T-helper 1 cell treated with Interleukin-12 subunit alpha and Interleukin-12 subunit beta and Interleukin-4 antibody, amounts not matched to agents 30 μg/mL and 1 μg/mL, for 36 hours (primary cell): ENCODE measurements at regions not wholly inside any gene's neighbourhood (a gene's known extent, or its start where the extent isn't known, plus 50 kb on each side); places are given as distances from the start of the nearest gene placed in this dataset.
"Not testable (repeated sequence)": the region's sequence is repeated elsewhere in the genome, so short reads cannot be mapped to it uniquely, and the experiment has no call there.

Source experiments
- H3K27ac Mint-ChIP-seq: one replicate; pipeline ENCODE4 v1.8.0; 2021; ENCODE audit warnings: mild to moderate bottlenecking, mixed read lengths
- H3K27me3 Mint-ChIP-seq: one replicate; pipeline ENCODE4 v1.8.0; 2021; ENCODE audit warnings: low read depth, mixed read lengths
- H3K36me3 Mint-ChIP-seq: one replicate; pipeline ENCODE4 v1.8.0; 2021; ENCODE audit warnings: low read depth, mixed read lengths
- H3K4me1 Mint-ChIP-seq: one replicate; pipeline ENCODE4 v1.8.0; 2021; ENCODE audit warnings: low read depth, mixed read lengths
- H3K4me3 Mint-ChIP-seq: one replicate; pipeline ENCODE4 v1.8.0; 2021; ENCODE audit warnings: mild to moderate bottlenecking, moderate library complexity, mixed read lengths
- H3K9me3 Mint-ChIP-seq: one replicate; pipeline ENCODE4 v1.8.0; 2021; ENCODE audit warnings: mixed read lengths

GRCh38 chr6:947235-947934, 254.4 kb upstream of the EXOC2 start:
- H3K27ac Mint-ChIP-seq, result no peak overlapping the region

GRCh38 chr6:946546-946945, 253.6 kb upstream of the EXOC2 start:
- H3K4me1 Mint-ChIP-seq, result no peaks in the 10 kb centered on the region
- H3K27me3 Mint-ChIP-seq, result peaks cover 7% of the 10 kb centered on the region
- H3K27ac Mint-ChIP-seq, result no peak overlapping the region
- H3K9me3 Mint-ChIP-seq, result no peaks in the 10 kb centered on the region
- no peak overlapping the region for H3K4me3 Mint-ChIP-seq
- no peaks in the 10 kb centered on the region for H3K36me3 Mint-ChIP-seq

More at GRCh38 chr6:947235-947934, 254.4 kb upstream of the EXOC2 start:
- Mint-ChIP-seq H3K4me1 (no peaks in the 10 kb centered on the region), H3K4me3 (no peak overlapping the region), H3K9me3 (no peaks in the 10 kb centered on the region), H3K27me3 (peaks cover 11% of the 10 kb centered on the region), H3K36me3 (no peaks in the 10 kb centered on the region)

- no peaks in the 10 kb centered on the region for H3K36me3 Mint-ChIP-seq
- H3K27me3 Mint-ChIP-seq, result no peaks in the 10 kb centered on the region
- H3K9me3 Mint-ChIP-seq, result no peaks in the 10 kb centered on the region
- no peaks in the 10 kb centered on the region for H3K4me1 Mint-ChIP-seq
- no peak overlapping the region for H3K4me3 Mint-ChIP-seq
- no peak overlapping the region for H3K27ac Mint-ChIP-seq
These were observed 246.8 kb upstream of the EXOC2 start for GRCh38 chr6:939526-940252.

- no peaks in the 10 kb centered on the region for H3K27me3 Mint-ChIP-seq
- H3K4me1 Mint-ChIP-seq, result no peaks in the 10 kb centered on the region
- no peak overlapping the region for H3K4me3 Mint-ChIP-seq
- H3K9me3 Mint-ChIP-seq, result no peaks in the 10 kb centered on the region
- H3K36me3 Mint-ChIP-seq, result no peaks in the 10 kb centered on the region
- H3K27ac Mint-ChIP-seq, result no peak overlapping the region
These were observed 246.0 kb upstream of the EXOC2 start for GRCh38 chr6:938916-939315.

GRCh38 chr6:938271-938905, 245.4 kb upstream of the EXOC2 start:
- no peaks in the 10 kb centered on the region for H3K9me3 Mint-ChIP-seq
- no peak overlapping the region for H3K4me3 Mint-ChIP-seq
- H3K36me3 Mint-ChIP-seq, result no peaks in the 10 kb centered on the region
- no peaks in the 10 kb centered on the region for H3K4me1 Mint-ChIP-seq
- no peaks in the 10 kb centered on the region for H3K27me3 Mint-ChIP-seq
- H3K27ac Mint-ChIP-seq, result no peak overlapping the region

GRCh38 chr6:935582-935981, 242.6 kb upstream of the EXOC2 start:
- H3K9me3 Mint-ChIP-seq, result no peaks in the 10 kb centered on the region
- H3K27ac Mint-ChIP-seq, result no peak overlapping the region
- no peaks in the 10 kb centered on the region for H3K36me3 Mint-ChIP-seq
- H3K4me3 Mint-ChIP-seq, result no peak overlapping the region
- no peaks in the 10 kb centered on the region for H3K27me3 Mint-ChIP-seq
- no peaks in the 10 kb centered on the region for H3K4me1 Mint-ChIP-seq

- H3K27ac Mint-ChIP-seq, result no peak overlapping the region
- no peak overlapping the region for H3K4me3 Mint-ChIP-seq
- no peaks in the 10 kb centered on the region for H3K4me1 Mint-ChIP-seq
- H3K36me3 Mint-ChIP-seq, result no peaks in the 10 kb centered on the region
- H3K9me3 Mint-ChIP-seq, result no peaks in the 10 kb centered on the region
- H3K27me3 Mint-ChIP-seq, result no peaks in the 10 kb centered on the region
These were observed 241.7 kb upstream of the EXOC2 start for GRCh38 chr6:934686-935085.

GRCh38 chr6:931919-932318, 239.0 kb upstream of the EXOC2 start:
- H3K36me3 Mint-ChIP-seq, H3K27me3 Mint-ChIP-seq, H3K9me3 Mint-ChIP-seq, H3K27ac Mint-ChIP-seq, H3K4me3 Mint-ChIP-seq, H3K4me1 Mint-ChIP-seq: not testable (repeated sequence)

- Mint-ChIP-seq H3K27ac (no peak overlapping the region), H3K36me3 (no peaks in the 10 kb centered on the region), H3K9me3 (peaks cover 4% of the 10 kb centered on the region), H3K27me3 (no peaks in the 10 kb centered on the region), H3K4me3 (no peak overlapping the region), H3K4me1 (no peaks in the 10 kb centered on the region)
These were observed 234.2 kb upstream of the EXOC2 start for GRCh38 chr6:927157-927556.

- Mint-ChIP-seq H3K9me3 (peaks cover 11% of the 10 kb centered on the region), H3K4me1 (no peaks in the 10 kb centered on the region), H3K27me3 (no peaks in the 10 kb centered on the region), H3K4me3 (no peak overlapping the region), H3K27ac (no peak overlapping the region), H3K36me3 (no peaks in the 10 kb centered on the region)
These were observed 232.8 kb upstream of the EXOC2 start for GRCh38 chr6:925656-926213.

GRCh38 chr6:924661-925060, 231.7 kb upstream of the EXOC2 start:
- Mint-ChIP-seq H3K4me1 (no peaks in the 10 kb centered on the region), H3K27ac (no peak overlapping the region), H3K36me3 (peaks cover 2% of the 10 kb centered on the region), H3K9me3 (peaks cover 19% of the 10 kb centered on the region), H3K4me3 (no peak overlapping the region), H3K27me3 (no peaks in the 10 kb centered on the region)

- Mint-ChIP-seq H3K36me3 (peaks cover 2% of the 10 kb centered on the region), H3K4me1 (no peaks in the 10 kb centered on the region), H3K27me3 (no peaks in the 10 kb centered on the region), H3K9me3 (peaks cover 38% of the 10 kb centered on the region), H3K27ac (no peak overlapping the region), H3K4me3 (no peak overlapping the region)
These were observed 228.5 kb upstream of the EXOC2 start for GRCh38 chr6:921400-921799.

- Mint-ChIP-seq H3K9me3 (peaks cover 38% of the 10 kb centered on the region), H3K4me3 (no peak overlapping the region)
These were observed 227.6 kb upstream of the EXOC2 start for GRCh38 chr6:920512-920911.

GRCh38 chr6:919500-919899, 226.6 kb upstream of the EXOC2 start:
- H3K4me1 Mint-ChIP-seq, result no peaks in the 10 kb centered on the region
- H3K9me3 Mint-ChIP-seq, result peaks cover 38% of the 10 kb centered on the region
- no peak overlapping the region for H3K4me3 Mint-ChIP-seq
- peaks cover 2% of the 10 kb centered on the region for H3K36me3 Mint-ChIP-seq
- no peak overlapping the region for H3K27ac Mint-ChIP-seq
- no peaks in the 10 kb centered on the region for H3K27me3 Mint-ChIP-seq

More at GRCh38 chr6:920512-920911, 227.6 kb upstream of the EXOC2 start:
- H3K27me3 Mint-ChIP-seq, result no peaks in the 10 kb centered on the region
- H3K36me3 Mint-ChIP-seq, result peaks cover 2% of the 10 kb centered on the region
- no peaks in the 10 kb centered on the region for H3K4me1 Mint-ChIP-seq
- no peak overlapping the region for H3K27ac Mint-ChIP-seq

GRCh38 chr6:917939-918338, 225.0 kb upstream of the EXOC2 start:
- peaks cover 36% of the 10 kb centered on the region for H3K9me3 Mint-ChIP-seq
- H3K27ac Mint-ChIP-seq, result no peak overlapping the region
- H3K27me3 Mint-ChIP-seq, result no peaks in the 10 kb centered on the region
- H3K4me3 Mint-ChIP-seq, result no peak overlapping the region
- no peaks in the 10 kb centered on the region for H3K4me1 Mint-ChIP-seq
- H3K36me3 Mint-ChIP-seq, result peaks cover 2% of the 10 kb centered on the region
